Mesenchymal stem cell (in vitro differentiated cells and primary cell): ENCODE measurements at regions not wholly inside any gene's neighbourhood (a gene's known extent, or its start where the extent isn't known, plus 50 kb on each side); places are given as distances from the start of the nearest gene placed in this dataset.

Experiments
- DNase-seq: peaks from one replicate; pipeline ENCODE4 v3.0.0-alpha.2; 2013
- H2AFZ ChIP-seq: one replicate; pipeline ENCODE4 v1.6.1; 2013; ENCODE audit warnings: low read depth, mild to moderate bottlenecking, control low read depth, inconsistent platforms, low read length, moderate library complexity
- H2AK5ac ChIP-seq: 2 replicates; pipeline ENCODE4 v1.6.1; 2013; ENCODE audit warnings: low read length, moderate library complexity, mild to moderate bottlenecking, inconsistent platforms; ENCODE audit not compliant: severe bottlenecking
- H2BK120ac ChIP-seq: one replicate; pipeline ENCODE4 v1.6.1; 2013; ENCODE audit warnings: low read depth, mild to moderate bottlenecking, inconsistent platforms, low read length, moderate library complexity
- H2BK12ac ChIP-seq, 2 experiments: one replicate each; pipeline ENCODE4 v1.6.1; 2013; ENCODE audit warnings: inconsistent platforms in 2 of 2, low read length in 2 of 2, mild to moderate bottlenecking in 2 of 2, moderate library complexity in 2 of 2, control low read depth in 1 of 2
- H2BK15ac ChIP-seq: one replicate; pipeline ENCODE4 v1.6.1; 2013; ENCODE audit warnings: mild to moderate bottlenecking, low read depth, inconsistent platforms; ENCODE audit not compliant: poor library complexity, severe bottlenecking
- H2BK5ac ChIP-seq: 2 replicates; pipeline ENCODE4 v1.6.1; 2013; ENCODE audit warnings: low read depth, mild to moderate bottlenecking, low read length, control low read depth, inconsistent platforms; ENCODE audit not compliant: poor library complexity, severe bottlenecking
- H3K14ac ChIP-seq, 2 experiments: one replicate each; pipeline ENCODE4 v1.6.1; 2013; ENCODE audit warnings: inconsistent platforms in 2 of 2, low read length in 2 of 2, control low read depth in 1 of 2, mild to moderate bottlenecking in 1 of 2, moderate library complexity in 1 of 2
- H3K18ac ChIP-seq, 2 experiments: one replicate each; pipeline ENCODE4 v1.6.1; 2013; ENCODE audit warnings: inconsistent platforms in 2 of 2, low read length in 2 of 2, control low read depth in 1 of 2, low read depth in 1 of 2, mild to moderate bottlenecking in 1 of 2
- H3K23ac ChIP-seq, 2 experiments: one replicate each; pipeline ENCODE4 v1.6.1; 2013; ENCODE audit warnings: inconsistent platforms in 2 of 2, low read length in 2 of 2, mild to moderate bottlenecking in 2 of 2, moderate library complexity in 2 of 2, control low read depth in 1 of 2
- H3K27ac ChIP-seq: 2 replicates; pipeline ENCODE4 v1.5.1; 2013; ENCODE audit warnings: mild to moderate bottlenecking, moderate library complexity, low read length, control low read depth, inconsistent platforms; ENCODE audit not compliant: poor library complexity, severe bottlenecking
- H3K27me3 ChIP-seq, 2 experiments: 2 replicates each; pipeline versions ENCODE4 v1.6.1 to v1.7.0; 2013; ENCODE audit warnings: low read length in 2 of 2, mild to moderate bottlenecking in 2 of 2, moderate library complexity in 2 of 2, control low read depth in 1 of 2, inconsistent platforms in 1 of 2; ENCODE audit not compliant: control insufficient read depth in 1 of 2, insufficient read depth in 1 of 2
- H3K36me3 ChIP-seq, 2 experiments: 2 replicates each; pipeline versions ENCODE4 v1.6.1 to v1.7.0; 2013; ENCODE audit warnings: low read length in 2 of 2, control low read depth in 1 of 2, inconsistent platforms in 1 of 2, low read depth in 1 of 2, mild to moderate bottlenecking in 1 of 2; ENCODE audit not compliant: insufficient read depth in 2 of 2, control insufficient read depth in 1 of 2
- H3K4ac ChIP-seq, 2 experiments: one replicate each; pipeline ENCODE4 v1.6.1; 2013; ENCODE audit warnings: inconsistent platforms in 2 of 2, low read length in 2 of 2, mild to moderate bottlenecking in 2 of 2, moderate library complexity in 2 of 2, control low read depth in 1 of 2, low read depth in 1 of 2
- H3K4me1 ChIP-seq: 2 replicates; pipeline ENCODE4 v1.6.1; 2013; ENCODE audit warnings: low read depth, low read length, control low read depth; ENCODE audit not compliant: control insufficient read depth, insufficient read depth
- H3K4me2 ChIP-seq: 2 replicates; pipeline ENCODE4 v1.6.1; 2013; ENCODE audit warnings: low read length, mild to moderate bottlenecking, inconsistent platforms; ENCODE audit not compliant: poor library complexity, severe bottlenecking
- H3K4me3 ChIP-seq, 2 experiments: 2 replicates each; pipeline versions ENCODE4 v1.5.1 to v1.7.0; 2013; ENCODE audit warnings: low read length in 2 of 2, mild to moderate bottlenecking in 2 of 2, control low read depth in 1 of 2, low read depth in 1 of 2; ENCODE audit not compliant: insufficient read depth in 1 of 2
- H3K79me1 ChIP-seq: replicated peaks from 2 replicates; pipeline ENCODE4 v1.6.1; 2013; ENCODE audit warnings: mild to moderate bottlenecking, control low read depth, low read length, inconsistent platforms; ENCODE audit not compliant: poor library complexity, severe bottlenecking
- H3K9ac ChIP-seq: 2 replicates; pipeline ENCODE4 v1.7.0; 2013; ENCODE audit warnings: mild to moderate bottlenecking, low read length, moderate library complexity
- H3K9me3 ChIP-seq: 2 replicates; pipeline ENCODE4 v1.7.0; 2013; ENCODE audit warnings: mild to moderate bottlenecking, low read length; ENCODE audit not compliant: control insufficient read depth
- H4K8ac ChIP-seq: one replicate; pipeline ENCODE4 v1.6.1; 2013; ENCODE audit warnings: inconsistent platforms, mild to moderate bottlenecking, low read length, moderate library complexity
- H4K91ac ChIP-seq: one replicate; pipeline ENCODE4 v1.6.1; 2013; ENCODE audit warnings: mild to moderate bottlenecking, low read length, inconsistent platforms
- WGBS: methylation state at CpG from one replicate; pipeline ENCODE4 v1.1.7; 2013; ENCODE audit warnings: mixed read lengths; 5-methylcytosine and 5-hydroxymethylcytosine counted together

DNA sequence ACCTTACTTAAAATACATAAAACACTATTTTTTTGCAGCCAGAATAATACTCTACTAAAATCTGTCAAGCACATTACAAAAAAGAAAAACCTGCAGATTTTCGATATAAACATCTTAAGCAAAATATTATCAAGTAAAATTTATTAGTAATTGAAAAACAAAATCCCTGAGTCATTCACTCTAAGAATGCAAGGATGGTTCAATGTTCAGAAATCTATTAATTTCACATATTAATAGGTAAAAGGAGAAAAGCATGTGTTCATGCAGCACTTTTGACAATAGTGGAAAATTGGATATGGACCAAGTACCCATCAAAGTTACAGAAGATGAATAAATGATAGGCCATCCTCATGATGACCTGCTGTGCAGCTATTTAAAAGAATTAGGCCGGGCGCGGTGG is 66.2 kb upstream of the OTOS start:
- Histone ChIP-seq H3K79me1 (no peaks in the 10 kb centered on the region), H2BK5ac (no peak overlapping the region), H3K27me3 (peaks cover 0 to 59% of the 10 kb centered on the region in 2 experiments), H3K23ac (no peak overlapping the region), H3K9ac (no peak overlapping the region), H3K4me3 (no peak overlapping the region), H4K91ac (no peak overlapping the region), H3K4me1 (peaks cover 1% of the 10 kb centered on the region), H3K36me3 (no peaks in the 10 kb centered on the region), H2AFZ (no peak overlapping the region), H2BK12ac (no peak overlapping the region), H3K4ac (no peak overlapping the region), H3K18ac (no peak overlapping the region), H3K4me2 (no peak overlapping the region), H3K27ac (no peak overlapping the region), H2AK5ac (no peak overlapping the region), H4K8ac (no peak overlapping the region), H2BK15ac (no peak overlapping the region), H3K9me3 (peaks cover 27% of the 10 kb centered on the region), H2BK120ac (no peak overlapping the region), H3K14ac (no peak overlapping the region)
- no peak for DNase-seq
- no CpG with 5 or more reads among the region's 4 CpGs for WGBS

DNA sequence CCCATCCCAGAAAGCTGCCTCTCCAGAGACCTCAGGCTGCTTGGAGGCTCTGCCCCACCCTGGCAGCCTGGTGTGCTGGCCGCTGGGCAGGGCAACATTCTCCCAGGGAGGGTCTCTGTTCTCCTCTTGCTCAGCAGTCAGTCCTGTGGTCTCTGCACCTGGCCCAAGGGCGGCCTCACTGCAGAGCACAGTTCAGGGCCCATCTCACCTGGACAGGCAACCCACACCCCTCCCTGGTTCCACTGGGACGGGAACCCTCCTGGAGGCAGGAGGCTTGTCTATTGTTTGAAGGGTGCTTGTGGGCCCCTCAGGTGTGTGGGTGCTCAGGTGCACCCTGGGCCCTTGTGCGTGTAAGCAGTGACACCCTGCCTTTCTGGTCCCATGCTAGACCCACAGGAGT is 67.2 kb upstream of the OTOS start:
- Histone ChIP-seq H3K27me3 (peaks cover 0 to 59% of the 10 kb centered on the region in 2 experiments), H3K14ac (no peak overlapping the region), H2BK120ac (no peak overlapping the region), H2AK5ac (no peak overlapping the region), H3K79me1 (no peaks in the 10 kb centered on the region), H2BK15ac (no peak overlapping the region), H3K4me3 (no peak overlapping the region), H3K18ac (no peak overlapping the region), H3K4me1 (peaks cover 1% of the 10 kb centered on the region), H3K9me3 (peaks cover 27% of the 10 kb centered on the region), H3K23ac (no peak overlapping the region), H2AFZ (no peak overlapping the region), H3K27ac (no peak overlapping the region), H3K4me2 (no peak overlapping the region), H2BK12ac (no peak overlapping the region), H3K4ac (no peak overlapping the region), H2BK5ac (no peak overlapping the region), H3K9ac (no peak overlapping the region), H4K91ac (no peak overlapping the region), H4K8ac (no peak overlapping the region), H3K36me3 (no peaks in the 10 kb centered on the region)
- no peak for DNase-seq
- 56% methylated on average over 3 of the region's 4 CpGs for WGBS

DNA sequence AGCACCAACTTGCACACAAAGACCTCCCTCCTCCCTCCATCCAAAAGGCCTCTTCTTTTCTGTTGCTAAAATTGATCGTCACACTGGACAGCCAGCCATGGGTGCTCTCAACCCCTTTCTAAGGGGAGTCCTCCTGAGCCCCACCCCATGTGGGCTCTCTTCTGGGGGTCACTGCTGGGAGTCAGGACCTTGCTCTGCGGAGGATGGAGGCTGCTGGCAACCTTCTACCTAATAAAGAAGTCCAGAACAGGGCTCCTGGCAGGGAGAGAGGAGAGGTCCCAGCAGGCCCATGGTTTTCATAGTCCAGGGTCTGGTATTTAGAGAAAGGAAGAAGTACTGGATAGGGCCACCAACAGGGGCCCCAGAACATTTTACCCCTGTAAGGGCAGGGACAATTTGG is 67.6 kb upstream of the OTOS start:
- no peak overlapping the region for H4K8ac ChIP-seq
- H3K23ac ChIP-seq: no peak overlapping the region
- peaks cover 27% of the 10 kb centered on the region for H3K9me3 ChIP-seq
- H3K4me1 ChIP-seq: peaks cover 1% of the 10 kb centered on the region
- no peak overlapping the region for H3K4me2 ChIP-seq
- no peak overlapping the region for H3K27ac ChIP-seq
- H3K4ac ChIP-seq: no peak overlapping the region
- no peaks in the 10 kb centered on the region for H3K36me3 ChIP-seq
- peaks cover 0 to 59% of the 10 kb centered on the region in 2 experiments for H3K27me3 ChIP-seq
- no peak overlapping the region for H2AK5ac ChIP-seq
- 69% methylated on average over 2 of the region's 2 CpGs for WGBS
- H3K18ac ChIP-seq: no peak overlapping the region
- no peak overlapping the region for H3K9ac ChIP-seq
- H4K91ac ChIP-seq: no peak overlapping the region
- no peak overlapping the region for H2AFZ ChIP-seq
- H3K14ac ChIP-seq: no peak overlapping the region
- H2BK15ac ChIP-seq: no peak overlapping the region
- H3K4me3 ChIP-seq: no peak overlapping the region
- DNase-seq: no peak
- no peak overlapping the region for H2BK120ac ChIP-seq
- H2BK5ac ChIP-seq: no peak overlapping the region
- no peaks in the 10 kb centered on the region for H3K79me1 ChIP-seq
- no peak overlapping the region for H2BK12ac ChIP-seq

DNA sequence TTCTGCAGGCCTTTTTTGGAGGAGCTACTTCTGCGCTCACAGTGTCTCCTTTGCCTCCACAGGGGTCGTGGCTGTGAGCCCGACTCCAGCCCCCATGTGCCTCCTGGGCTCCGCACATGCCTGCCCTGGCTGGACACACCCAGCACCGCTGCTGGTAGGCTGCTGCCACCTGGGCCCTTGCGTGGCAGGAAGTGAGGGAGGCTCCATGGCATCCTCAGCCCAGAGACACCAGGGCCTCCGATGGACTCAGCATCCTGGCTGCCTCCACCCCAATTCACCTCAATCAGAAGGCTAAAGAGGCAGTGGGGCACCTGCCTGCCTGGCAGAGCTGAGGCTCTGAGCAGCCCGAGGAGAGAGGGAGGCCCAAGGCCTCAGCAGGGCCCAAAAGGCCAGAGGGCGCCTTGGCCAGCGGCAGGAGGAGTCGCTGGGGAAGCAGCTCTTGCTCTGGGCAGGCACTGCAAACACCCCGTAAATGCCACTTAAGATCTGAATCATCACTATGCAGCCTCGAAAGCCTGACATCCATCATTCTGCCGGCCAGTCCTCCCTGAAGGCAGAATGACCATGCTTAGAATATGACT is 68.3 kb upstream of the OTOS start:
- peaks cover 0 to 59% of the 10 kb centered on the region in 2 experiments for H3K27me3 ChIP-seq
- no peak overlapping the region for H3K18ac ChIP-seq
- no peaks in the 10 kb centered on the region for H3K36me3 ChIP-seq
- H2BK15ac ChIP-seq: no peak overlapping the region
- H3K23ac ChIP-seq: no peak overlapping the region
- H3K79me1 ChIP-seq: no peaks in the 10 kb centered on the region
- no peak for DNase-seq
- no peak overlapping the region for H2AK5ac ChIP-seq
- WGBS: 67% methylated on average over 14 of the region's 14 CpGs
- H4K8ac ChIP-seq: no peak overlapping the region
- no peak overlapping the region for H2BK5ac ChIP-seq
- H2AFZ ChIP-seq: no peak overlapping the region
- no peak overlapping the region for H2BK12ac ChIP-seq
- H3K27ac ChIP-seq: no peak overlapping the region
- no peak overlapping the region for H3K14ac ChIP-seq
- no peak overlapping the region for H4K91ac ChIP-seq
- no peak overlapping the region for H3K9ac ChIP-seq
- H3K4me3 ChIP-seq: no peak overlapping the region
- H3K4me2 ChIP-seq: no peak overlapping the region
- H2BK120ac ChIP-seq: no peak overlapping the region
- H3K4me1 ChIP-seq: peaks cover 1% of the 10 kb centered on the region
- peaks cover 27% of the 10 kb centered on the region for H3K9me3 ChIP-seq
- H3K4ac ChIP-seq: no peak overlapping the region
